Neuronal stem cell (in vitro differentiated cells): ENCODE measurements at regions not wholly inside any gene's neighbourhood (a gene's known extent, or its start where the extent isn't known, plus 50 kb on each side); places are given as distances from the start of the nearest gene placed in this dataset.

Experiments
- DNase-seq: peaks from one replicate; pipeline ENCODE4 v3.0.0-alpha.2; 2013; ENCODE audit warnings: low spot score
- H2AFZ ChIP-seq: one replicate; pipeline ENCODE4 v1.6.1; 2013; ENCODE audit warnings: mild to moderate bottlenecking, low read length, inconsistent platforms
- H2AK5ac ChIP-seq: 2 replicates; pipeline ENCODE4 v1.6.1; 2013; ENCODE audit warnings: low read depth, mild to moderate bottlenecking, inconsistent platforms, low read length, moderate library complexity, mixed read lengths
- H2BK120ac ChIP-seq: 2 replicates; pipeline ENCODE4 v1.6.1; 2013; ENCODE audit warnings: low read depth, mild to moderate bottlenecking, inconsistent platforms, low read length, moderate library complexity, mixed read lengths
- H2BK12ac ChIP-seq: one replicate; pipeline ENCODE4 v1.6.1; 2013; ENCODE audit warnings: low read length, inconsistent platforms
- H2BK15ac ChIP-seq: 2 replicates; pipeline ENCODE4 v1.6.1; 2013; ENCODE audit warnings: mild to moderate bottlenecking, low read length, inconsistent platforms, mixed read lengths
- H2BK5ac ChIP-seq: one replicate; pipeline ENCODE4 v1.6.1; 2013; ENCODE audit warnings: inconsistent platforms, mild to moderate bottlenecking, low read length, moderate library complexity
- H3K14ac ChIP-seq: one replicate; pipeline ENCODE4 v1.6.1; 2013; ENCODE audit warnings: low read length, inconsistent platforms
- H3K18ac ChIP-seq: 2 replicates; pipeline ENCODE4 v1.6.1; 2013; ENCODE audit warnings: low read length, inconsistent platforms
- H3K23ac ChIP-seq: 2 replicates; pipeline ENCODE4 v1.6.1; 2013; ENCODE audit warnings: low read depth, mild to moderate bottlenecking, mixed read lengths, low read length, inconsistent platforms; ENCODE audit not compliant: poor library complexity
- H3K27ac ChIP-seq: replicated peaks from 3 replicates; pipeline ENCODE4 v1.5.1; 2013; ENCODE audit warnings: low read length, inconsistent platforms
- H3K27me3 ChIP-seq, 3 experiments: 2 replicates each; pipeline ENCODE4 v1.6.1; 2013; ENCODE audit warnings: low read length in 3 of 3, mild to moderate bottlenecking in 2 of 3, inconsistent platforms in 1 of 3, low read depth in 1 of 3, mixed read lengths in 1 of 3, moderate library complexity in 1 of 3; ENCODE audit not compliant: control insufficient read depth in 3 of 3, insufficient read depth in 3 of 3
- H3K36me3 ChIP-seq, 2 donors: replicated peaks in 1 of 2; 2 replicates each; pipeline ENCODE4 v1.6.1; 2013; ENCODE audit warnings: low read length in 2 of 2; ENCODE audit not compliant: control insufficient read depth in 2 of 2, insufficient read depth in 2 of 2
- H3K4ac ChIP-seq: 2 replicates; pipeline ENCODE4 v1.6.1; 2013; ENCODE audit warnings: inconsistent platforms, mild to moderate bottlenecking, low read length, moderate library complexity
- H3K4me1 ChIP-seq, 2 donors: 1 replicate in 1 of 2; 2 replicates in 1 of 2; pipeline ENCODE4 v1.6.1; 2013; ENCODE audit warnings: low read length in 2 of 2, low read depth in 1 of 2; ENCODE audit not compliant: control insufficient read depth in 2 of 2, insufficient read depth in 1 of 2
- H3K4me2 ChIP-seq: one replicate; pipeline ENCODE4 v1.6.1; 2013; ENCODE audit warnings: mild to moderate bottlenecking, low read length, inconsistent platforms; ENCODE audit not compliant: insufficient read depth, poor library complexity, severe bottlenecking
- H3K4me3 ChIP-seq, 2 donors: 2 replicates each; pipeline ENCODE4 v1.5.1; 2013; ENCODE audit warnings: low read length in 2 of 2, mild to moderate bottlenecking in 2 of 2, inconsistent platforms in 1 of 2, moderate library complexity in 1 of 2
- H3K79me1 ChIP-seq: one replicate; pipeline ENCODE4 v1.6.1; 2013; ENCODE audit warnings: low read depth, mild to moderate bottlenecking, inconsistent platforms, low read length, moderate library complexity
- H3K9ac ChIP-seq: one replicate; pipeline ENCODE4 v1.6.1; 2013; ENCODE audit warnings: mild to moderate bottlenecking, low read depth, low read length, inconsistent platforms; ENCODE audit not compliant: poor library complexity
- H3K9me3 ChIP-seq, 2 donors: replicated peaks in 1 of 2; 2 replicates each; pipeline versions ENCODE3 to v1.6.1; 2013; ENCODE audit warnings: low read length in 2 of 2, mild to moderate bottlenecking in 2 of 2, inconsistent platforms in 1 of 2, low read depth in 1 of 2, mixed read lengths in 1 of 2, moderate library complexity in 1 of 2; ENCODE audit not compliant: control insufficient read depth in 2 of 2, insufficient read depth in 1 of 2
- H4K8ac ChIP-seq: one replicate; pipeline ENCODE4 v1.6.1; 2013; ENCODE audit warnings: low read depth, mild to moderate bottlenecking, inconsistent platforms, low read length, moderate library complexity
- H4K91ac ChIP-seq: one replicate; pipeline ENCODE4 v1.6.1; 2013; ENCODE audit warnings: low read length, low read depth, mild to moderate bottlenecking, inconsistent platforms; ENCODE audit not compliant: poor library complexity
- WGBS, 2 donors: extraction: QIAGEN DNeasy Blood & Tissue Kit; methylation state at CpG; one replicate each; pipeline ENCODE4 v1.1.7; 2013; ENCODE audit warnings: missing lambda C conversion rate in 2 of 2, mixed read lengths in 1 of 2; ENCODE audit not compliant: insufficient read length in 2 of 2, insufficient replicate concordance in 1 of 2; ENCODE audit errors: extremely low coverage in 2 of 2; 5-methylcytosine and 5-hydroxymethylcytosine counted together

DNA sequence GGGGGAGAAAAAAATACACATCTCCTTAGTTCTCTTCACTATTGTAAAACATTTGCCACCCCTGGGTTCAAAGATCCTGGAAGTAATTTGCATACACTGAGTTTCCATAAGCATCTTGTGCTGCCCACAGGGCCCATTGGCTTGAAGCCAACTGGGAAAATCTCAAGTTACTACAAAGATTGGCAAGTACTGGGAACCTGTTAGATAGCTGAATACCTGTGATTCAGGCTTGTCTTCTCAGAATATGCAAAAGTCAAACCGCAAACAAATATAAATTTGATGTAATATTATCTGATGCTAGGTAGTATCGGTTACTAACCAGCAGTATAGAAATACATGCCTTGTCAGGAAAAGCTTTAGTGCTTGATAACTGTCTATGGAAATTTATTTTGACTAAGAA, 156.9 kb upstream of the FST start:
- Histone ChIP-seq H3K4me1 (no peaks in the 10 kb centered on the region), H3K27me3 (no peaks in the 10 kb centered on the region), H3K23ac (no peak overlapping the region), H3K4me3 (no peak overlapping the region), H3K18ac (no peak overlapping the region), H4K8ac (no peak overlapping the region), H3K4ac (no peak overlapping the region), H3K9ac (no peak overlapping the region), H3K36me3 (no peaks in the 10 kb centered on the region), H3K9me3 (no peaks in the 10 kb centered on the region), H3K4me2 (no peak overlapping the region), H2AK5ac (no peak overlapping the region), H2BK120ac (no peak overlapping the region), H2BK15ac (no peak overlapping the region), H2BK5ac (no peak overlapping the region), H2AFZ (no peak overlapping the region), H3K79me1 (no peaks in the 10 kb centered on the region), H3K27ac (no peak overlapping the region), H4K91ac (no peak overlapping the region), H2BK12ac (no peak overlapping the region), H3K14ac (no peak overlapping the region)
- WGBS, 2 donors, result no CpG with 5 or more reads among the region's 2 CpGs
- DNase-seq, result no peak

DNA sequence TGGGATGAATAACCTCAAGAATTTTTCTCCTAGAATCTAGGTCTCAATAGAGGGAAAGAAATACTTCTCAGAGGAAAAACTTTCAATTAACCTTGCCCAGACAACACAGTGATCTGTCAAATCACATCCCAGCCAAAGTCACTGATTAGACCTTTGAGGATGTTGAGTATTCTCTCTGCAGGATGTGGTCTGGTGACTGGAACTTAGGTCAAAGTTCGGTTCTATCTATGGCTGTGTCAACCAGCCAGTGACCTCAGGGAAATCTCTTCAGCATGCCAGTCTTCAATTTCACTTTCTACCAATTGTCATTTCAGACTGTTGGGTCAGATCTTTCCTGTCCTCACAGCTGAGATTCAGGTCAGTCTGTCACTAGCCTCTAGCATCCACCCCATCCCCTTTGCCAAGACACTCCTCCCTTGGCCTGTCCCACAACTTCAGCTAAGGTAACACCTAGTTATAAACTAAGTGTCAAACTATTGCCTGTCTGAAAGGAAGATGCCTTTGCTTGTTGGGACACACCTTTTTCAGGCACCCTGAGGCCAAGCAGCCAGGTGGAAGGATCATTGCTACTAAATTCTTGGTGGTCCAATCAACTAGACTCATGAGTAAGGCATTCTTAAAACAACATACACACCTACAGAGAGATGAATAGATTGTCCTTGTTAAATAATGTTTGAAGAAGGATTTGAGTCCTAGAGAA, 156.3 kb upstream of the FST start:
- Histone ChIP-seq H3K79me1 (no peaks in the 10 kb centered on the region), H3K4me3 (no peak overlapping the region), H2AK5ac (no peak overlapping the region), H3K27me3 (no peaks in the 10 kb centered on the region), H3K9ac (no peak overlapping the region), H3K4ac (no peak overlapping the region), H4K8ac (no peak overlapping the region), H3K4me1 (no peaks in the 10 kb centered on the region), H4K91ac (no peak overlapping the region), H2BK15ac (no peak overlapping the region), H2BK5ac (no peak overlapping the region), H2BK12ac (no peak overlapping the region), H3K23ac (no peak overlapping the region), H2BK120ac (no peak overlapping the region), H3K9me3 (no peaks in the 10 kb centered on the region), H3K18ac (no peak overlapping the region), H2AFZ (no peak overlapping the region), H3K4me2 (no peak overlapping the region), H3K36me3 (no peaks in the 10 kb centered on the region), H3K27ac (no peak overlapping the region), H3K14ac (no peak overlapping the region)
- WGBS, 2 donors, result no CpG with 5 or more reads among the region's 1 CpG
- DNase-seq, result no peak

DNA sequence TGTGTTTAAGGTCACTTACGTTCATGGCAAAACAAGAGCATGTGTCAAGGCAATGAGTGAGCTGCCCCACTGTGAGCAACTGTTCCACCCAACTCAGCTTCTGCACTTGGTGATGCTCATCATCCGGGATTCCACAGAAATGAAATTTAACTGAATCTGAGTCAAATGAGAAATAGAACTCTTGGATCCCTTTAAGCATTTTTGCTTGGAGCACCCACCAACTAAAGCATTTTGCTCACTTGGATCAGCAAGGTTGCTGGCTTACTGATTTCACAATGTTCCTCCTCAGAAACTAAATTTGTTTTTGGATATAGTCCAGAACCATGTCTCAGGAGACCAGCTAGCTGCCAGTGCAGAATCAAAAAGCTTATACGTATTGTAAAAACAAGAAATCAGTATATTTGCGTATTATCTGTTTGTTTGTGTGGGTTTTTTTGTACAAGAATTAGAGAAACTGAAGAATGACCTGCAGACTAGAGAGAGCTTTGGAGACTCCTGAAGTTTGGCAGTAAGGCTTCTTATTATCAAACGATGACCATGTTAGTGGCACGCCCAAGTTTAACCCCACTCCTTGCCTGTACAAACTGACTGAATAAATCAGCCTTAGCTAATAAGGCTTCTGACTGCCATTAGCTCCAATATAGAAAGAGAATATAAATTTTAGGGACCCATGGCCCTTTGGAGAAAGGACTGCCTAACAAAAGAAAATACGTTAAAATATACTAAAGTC, 153.8 kb upstream of the FST start:
- Histone ChIP-seq H2BK12ac (no peak overlapping the region), H3K9me3 (no peaks in the 10 kb centered on the region), H3K27me3 (no peaks in the 10 kb centered on the region), H3K14ac (no peak overlapping the region), H3K4me1 (no peaks in the 10 kb centered on the region), H3K79me1 (no peaks in the 10 kb centered on the region), H3K4me3 (no peak overlapping the region), H4K91ac (no peak overlapping the region), H3K27ac (no peak overlapping the region), H2AK5ac (no peak overlapping the region), H2AFZ (no peak overlapping the region), H3K9ac (no peak overlapping the region), H2BK5ac (no peak overlapping the region), H3K18ac (no peak overlapping the region), H4K8ac (no peak overlapping the region), H2BK120ac (no peak overlapping the region), H3K23ac (no peak overlapping the region), H3K36me3 (no peaks in the 10 kb centered on the region), H3K4ac (no peak overlapping the region), H3K4me2 (no peak overlapping the region), H2BK15ac (no peak overlapping the region)
- no peak for DNase-seq
- no CpG with 5 or more reads among the region's 7 CpGs for WGBS, 2 donors

DNA sequence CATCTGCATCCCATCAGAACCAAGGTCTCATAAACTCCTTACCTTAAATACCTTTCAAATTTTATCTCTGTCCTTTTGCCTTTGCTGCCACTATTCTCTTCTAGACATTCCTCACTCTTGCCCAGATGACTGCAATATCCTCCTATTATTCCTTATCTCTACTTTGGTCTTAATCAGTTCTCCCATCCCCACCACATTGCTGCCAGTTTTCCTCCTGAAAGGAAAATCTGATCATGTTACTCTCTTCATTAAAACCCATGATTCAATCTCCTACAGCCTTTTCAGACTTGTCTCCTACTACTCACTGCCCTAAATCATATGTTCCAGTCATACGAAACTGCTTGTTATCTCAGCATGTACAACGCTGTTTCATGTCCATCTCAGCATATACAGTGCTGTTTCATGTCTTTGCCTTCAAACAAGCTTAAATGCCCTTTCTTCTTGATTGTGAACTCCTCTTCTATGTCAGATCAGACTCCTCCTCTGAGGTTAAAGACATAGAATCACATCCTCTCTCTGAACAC, 152.6 kb upstream of the FST start:
- no peak overlapping the region for H3K4ac ChIP-seq
- H2AK5ac ChIP-seq, result no peak overlapping the region
- no peak overlapping the region for H2BK15ac ChIP-seq
- no peaks in the 10 kb centered on the region for H3K4me1 ChIP-seq
- H2BK120ac ChIP-seq, result no peak overlapping the region
- H3K36me3 ChIP-seq, result no peaks in the 10 kb centered on the region
- H3K23ac ChIP-seq, result no peak overlapping the region
- H4K8ac ChIP-seq, result no peak overlapping the region
- H3K14ac ChIP-seq, result no peak overlapping the region
- H3K79me1 ChIP-seq, result no peaks in the 10 kb centered on the region
- no peak overlapping the region for H3K27ac ChIP-seq
- no peaks in the 10 kb centered on the region for H3K27me3 ChIP-seq
- no peak overlapping the region for H3K4me3 ChIP-seq
- DNase-seq, result no peak
- WGBS, 2 donors, result no CpG with 5 or more reads among the region's 2 CpGs
- H4K91ac ChIP-seq, result no peak overlapping the region
- H3K9me3 ChIP-seq, result no peaks in the 10 kb centered on the region
- H2AFZ ChIP-seq, result no peak overlapping the region
- H3K4me2 ChIP-seq, result no peak overlapping the region
- H2BK5ac ChIP-seq, result no peak overlapping the region
- no peak overlapping the region for H3K18ac ChIP-seq
- H3K9ac ChIP-seq, result no peak overlapping the region
- H2BK12ac ChIP-seq, result no peak overlapping the region
